Fibroblast of pulmonary artery (primary cell): ENCODE measurements at regions not wholly inside any gene's neighbourhood (a gene's known extent, or its start where the extent isn't known, plus 50 kb on each side); places are given as distances from the start of the nearest gene placed in this dataset.
"Not testable (repeated sequence)": the region's sequence is repeated elsewhere in the genome, so short reads cannot be mapped to it uniquely, and the experiment has no call there.

Experiments used
- DNase-seq: peaks from one replicate; pipeline ENCODE4 v3.0.0-alpha.2; 2010; ENCODE audit warnings: low read depth
- H3K4me3 ChIP-seq: replicated peaks from 2 replicates; pipeline ENCODE4 v1.5.1; 2011; ENCODE audit warnings: low read depth, mild to moderate bottlenecking, control low read depth, low read length, moderate library complexity
- CTCF ChIP-seq: IDR thresholded peaks from 2 replicates; pipeline ENCODE4 v1.5.1; 2011; ENCODE audit warnings: mild to moderate bottlenecking, control low read depth, low read length, inconsistent platforms; ENCODE audit errors: missing control alignments

- no peak for DNase-seq
- no peak overlapping the region for H3K4me3 ChIP-seq
- TF ChIP-seq CTCF, result no peak
These were observed 193.7 kb downstream of the OLFM1 start for GRCh38 chr9:135281151-135281550.

GRCh38 chr9:135281791-135282737, 194.6 kb downstream of the OLFM1 start:
- no peak overlapping the region for H3K4me3 ChIP-seq

GRCh38 chr9:135282808-135283207, 195.3 kb downstream of the OLFM1 start:
- no peak for DNase-seq
- TF ChIP-seq CTCF, result no peak
- no peak overlapping the region for H3K4me3 ChIP-seq

More at GRCh38 chr9:135281791-135282737, 194.6 kb downstream of the OLFM1 start:
- DNase-seq, result peak; percentile 27
- no peak for TF ChIP-seq CTCF

- TF ChIP-seq CTCF, result no peak
These were observed 195.9 kb upstream of the PPP1R26 start for GRCh38 chr9:135283671-135284070.

GRCh38 chr9:135284386-135285134, 195.0 kb upstream of the PPP1R26 start:
- no peak for DNase-seq
- TF ChIP-seq CTCF, result no peak
- H3K4me3 ChIP-seq, result no peak overlapping the region

More at GRCh38 chr9:135283671-135284070, 195.9 kb upstream of the PPP1R26 start:
- H3K4me3 ChIP-seq, result no peak overlapping the region
- DNase-seq, result no peak

GRCh38 chr9:135286187-135286925, 193.2 kb upstream of the PPP1R26 start:
- not testable (repeated sequence) for DNase-seq, H3K4me3 ChIP-seq

- no peak for TF ChIP-seq CTCF
- H3K4me3 ChIP-seq, result no peak overlapping the region
- DNase-seq, result no peak
These were observed 192.6 kb upstream of the PPP1R26 start for GRCh38 chr9:135286961-135287360.
